H9 (cell line): ENCODE measurements at regions not wholly inside any gene's neighbourhood (a gene's known extent, or its start where the extent isn't known, plus 50 kb on each side); places are given as distances from the start of the nearest gene placed in this dataset.

Source experiments
- DNase-seq: peaks from one replicate; pipeline ENCODE4 v3.0.0-alpha.2; 2017
- H2AFZ ChIP-seq: one replicate; pipeline ENCODE4 v1.6.1; 2013; ENCODE audit warnings: mild to moderate bottlenecking, low read length, control low read depth, moderate library complexity
- H2AK5ac ChIP-seq: 2 replicates; pipeline ENCODE4 v1.6.1; 2013; ENCODE audit warnings: low read length, control low read depth, mixed read lengths; ENCODE audit not compliant: insufficient read length
- H2BK120ac ChIP-seq: one replicate; pipeline ENCODE4 v1.6.1; 2013; ENCODE audit warnings: low read depth, mild to moderate bottlenecking, low read length, control low read depth, inconsistent platforms; ENCODE audit not compliant: poor library complexity, severe bottlenecking
- H2BK12ac ChIP-seq: 2 replicates; pipeline ENCODE4 v1.6.1; 2013; ENCODE audit warnings: low read length, control low read depth, mixed read lengths, low read depth; ENCODE audit not compliant: insufficient read length
- H2BK15ac ChIP-seq: 2 replicates; pipeline ENCODE4 v1.6.1; 2013; ENCODE audit warnings: low read depth, low read length, control low read depth
- H2BK20ac ChIP-seq: one replicate; pipeline ENCODE4 v1.6.1; 2013; ENCODE audit warnings: low read depth, mild to moderate bottlenecking, low read length, control low read depth, inconsistent platforms; ENCODE audit not compliant: poor library complexity, severe bottlenecking
- H2BK5ac ChIP-seq: 2 replicates; pipeline ENCODE4 v1.6.1; 2013; ENCODE audit warnings: low read length, control low read depth, mixed read lengths; ENCODE audit not compliant: insufficient read length
- H3K14ac ChIP-seq: 2 replicates; pipeline ENCODE4 v1.6.1; 2013; ENCODE audit warnings: low read length, control low read depth; ENCODE audit not compliant: insufficient read depth
- H3K18ac ChIP-seq: 2 replicates; pipeline ENCODE4 v1.6.1; 2013; ENCODE audit warnings: low read depth, mild to moderate bottlenecking, mixed read lengths, low read length, control low read depth; ENCODE audit not compliant: insufficient read length
- H3K23ac ChIP-seq: 2 replicates; pipeline ENCODE4 v1.6.1; 2013; ENCODE audit warnings: low read length, control low read depth, mixed read lengths, low read depth; ENCODE audit not compliant: insufficient read length
- H3K23me2 ChIP-seq: 2 replicates; pipeline ENCODE4 v1.6.1; 2013; ENCODE audit warnings: low read depth, mild to moderate bottlenecking, mixed read lengths, low read length, control low read depth; ENCODE audit not compliant: insufficient read length, poor library complexity, severe bottlenecking
- H3K27ac ChIP-seq: 2 replicates; pipeline ENCODE4 v1.5.1; 2013; ENCODE audit warnings: low read length, control low read depth, mixed read lengths, low read depth; ENCODE audit not compliant: insufficient read length
- H3K27me3 ChIP-seq: 2 replicates; pipeline ENCODE4 v1.6.1; 2013; ENCODE audit warnings: low read length, control low read depth, inconsistent platforms; ENCODE audit not compliant: insufficient read depth
- H3K4ac ChIP-seq: 2 replicates; pipeline ENCODE4 v1.6.1; 2013; ENCODE audit warnings: low read depth, mild to moderate bottlenecking, control low read depth, inconsistent platforms, low read length, moderate library complexity
- H3K4me1 ChIP-seq: 2 replicates; pipeline ENCODE4 v1.6.1; 2013; ENCODE audit warnings: low read length, control low read depth, inconsistent platforms; ENCODE audit not compliant: insufficient read depth
- H3K4me2 ChIP-seq: 2 replicates; pipeline ENCODE4 v1.6.1; 2013; ENCODE audit warnings: low read length, control low read depth, mixed read lengths; ENCODE audit not compliant: insufficient read length, insufficient read depth
- H3K56ac ChIP-seq: 2 replicates; pipeline ENCODE4 v1.6.1; 2013; ENCODE audit warnings: low read depth, mild to moderate bottlenecking, mixed read lengths, low read length, control low read depth; ENCODE audit not compliant: insufficient read length
- H3K79me1 ChIP-seq: 2 replicates; pipeline ENCODE4 v1.6.1; 2013; ENCODE audit warnings: low read depth, mild to moderate bottlenecking, moderate library complexity, low read length, control low read depth, inconsistent platforms; ENCODE audit not compliant: insufficient read depth, poor library complexity, severe bottlenecking
- H3K79me2 ChIP-seq: 2 replicates; pipeline ENCODE4 v1.6.1; 2013; ENCODE audit warnings: low read length, control low read depth, inconsistent platforms; ENCODE audit not compliant: insufficient read depth
- H3K9ac ChIP-seq: 2 replicates; pipeline ENCODE4 v1.6.1; 2013; ENCODE audit warnings: low read length, control low read depth, mixed read lengths; ENCODE audit not compliant: insufficient read length; ENCODE audit errors: extremely low read depth
- H3K9me3 ChIP-seq: one replicate; pipeline ENCODE4 v1.6.1; 2013; ENCODE audit warnings: low read depth, low read length, inconsistent platforms; ENCODE audit not compliant: control insufficient read depth
- H3T11ph ChIP-seq: one replicate; pipeline ENCODE4 v1.6.1; 2013; ENCODE audit warnings: mild to moderate bottlenecking, low read length, control low read depth, inconsistent platforms
- H4K20me1 ChIP-seq: one replicate; pipeline ENCODE4 v1.6.1; 2013; ENCODE audit not compliant: control insufficient read depth, insufficient read length, insufficient read depth
- H4K5ac ChIP-seq: 2 replicates; pipeline ENCODE4 v1.6.1; 2013; ENCODE audit warnings: low read depth, mild to moderate bottlenecking, mixed read lengths, low read length, control low read depth; ENCODE audit not compliant: insufficient read length
- H4K8ac ChIP-seq: replicated peaks from 2 replicates; pipeline ENCODE4 v1.6.1; 2013; ENCODE audit warnings: low read length, control low read depth, mixed read lengths, low read depth; ENCODE audit not compliant: insufficient read length
- H4K91ac ChIP-seq: 2 replicates; pipeline ENCODE4 v1.6.1; 2013; ENCODE audit warnings: low read depth, mild to moderate bottlenecking, moderate library complexity, mixed read lengths, low read length, control low read depth; ENCODE audit not compliant: insufficient read length
- H3K27ac Mint-ChIP-seq, 3 experiments: 2 replicates in 2 of 3; 3 replicates in 1 of 3; pipeline ENCODE4 v1.8.0; 2020 to 2021; ENCODE audit warnings: mixed read lengths in 3 of 3, mild to moderate bottlenecking in 1 of 3, moderate library complexity in 1 of 3
- H3K27me3 Mint-ChIP-seq: 2 replicates; pipeline ENCODE4 v1.8.0; 2021; ENCODE audit warnings: low read depth, mild to moderate bottlenecking, moderate library complexity, mixed read lengths
- H3K36me3 Mint-ChIP-seq, 3 experiments: 2 replicates in 2 of 3; 3 replicates in 1 of 3; pipeline ENCODE4 v1.8.0; 2020 to 2021; ENCODE audit warnings: low read depth in 3 of 3, mixed read lengths in 3 of 3; ENCODE audit not compliant: insufficient read depth in 1 of 3
- H3K4me1 Mint-ChIP-seq, 2 experiments: 2 replicates each; pipeline ENCODE4 v1.8.0; 2020; ENCODE audit warnings: mixed read lengths in 2 of 2
- H3K4me3 Mint-ChIP-seq, 2 experiments: 2 replicates in 1 of 2; 3 replicates in 1 of 2; pipeline ENCODE4 v1.8.0; 2020 to 2021; ENCODE audit warnings: mild to moderate bottlenecking in 2 of 2, mixed read lengths in 2 of 2, moderate library complexity in 1 of 2
- H3K9me3 Mint-ChIP-seq, 2 experiments: 2 replicates in 1 of 2; 3 replicates in 1 of 2; pipeline ENCODE4 v1.8.0; 2020; ENCODE audit warnings: mild to moderate bottlenecking in 2 of 2, mixed read lengths in 2 of 2, moderate library complexity in 1 of 2
- CTCF ChIP-seq: fragments of 200-600 bp; sonication (generic); conservative IDR thresholded peaks from 3 replicates; pipeline ENCODE4 v1.8.0; 2021; ENCODE audit warnings: antibody characterized with exemption, mild to moderate bottlenecking
- WGBS: extraction: QIAGEN DNeasy Blood & Tissue Kit; methylation state at CpG from one replicate; pipeline ENCODE4 v1.1.7; 2013; ENCODE audit warnings: missing lambda C conversion rate, low lambda C conversion rate, mixed read lengths; ENCODE audit not compliant: insufficient read length; ENCODE audit errors: extremely low coverage; 5-methylcytosine and 5-hydroxymethylcytosine counted together

GRCh38 chr19:31591258-31591657 is 242.0 kb upstream of the TSHZ3 start:
- H3T11ph ChIP-seq, result no peak overlapping the region
- H3K18ac ChIP-seq, result no peak overlapping the region
- H3K4me1 ChIP-seq, result peaks cover 2% of the 10 kb centered on the region; the same call in 1 of the 2 replicates
- H3K79me2 ChIP-seq, result no peaks in the 10 kb centered on the region
- H2AK5ac ChIP-seq, result no peak overlapping the region
- H3K27ac ChIP-seq, result no peak overlapping the region
- H3K79me1 ChIP-seq, result no peaks in the 10 kb centered on the region
- no peaks in the 10 kb centered on the region for H3K9me3 ChIP-seq
- no peak overlapping the region for H3K9ac ChIP-seq
- H3K23me2 ChIP-seq, result no peaks in the 10 kb centered on the region
- WGBS, result no CpG with 5 or more reads among the region's 1 CpG
- no peak overlapping the region for H3K23ac ChIP-seq
- no peak overlapping the region for H3K56ac ChIP-seq
- H3K27me3 ChIP-seq, result no peaks in the 10 kb centered on the region
- TF ChIP-seq CTCF, result no peak
- Mint-ChIP-seq H3K9me3 (peaks cover 0 to 5% of the 10 kb centered on the region in 2 experiments; a peak in 2 of 5 replicates), H3K4me3 (no peak overlapping the region), H3K36me3 (peaks cover 0 to 3% (median 3%) of the 10 kb centered on the region in 3 experiments; a peak in 3 of 7 replicates), H3K27ac (no peak overlapping the region), H3K27me3 (no peaks in the 10 kb centered on the region; the same call in none of the 2 replicates), H3K4me1 (peaks cover 23 to 29% of the 10 kb centered on the region in 2 experiments)
- no peak overlapping the region for H4K8ac ChIP-seq
- H3K14ac ChIP-seq, result no peak overlapping the region
- H4K20me1 ChIP-seq, result no peaks in the 10 kb centered on the region
- no peak overlapping the region for H4K5ac ChIP-seq
- no peak overlapping the region for H2BK5ac ChIP-seq
- no peak overlapping the region for H3K4ac ChIP-seq
- no peak overlapping the region for H2BK15ac ChIP-seq
- DNase-seq, result no peak
- H2AFZ ChIP-seq, result no peak overlapping the region
- no peak overlapping the region for H2BK20ac ChIP-seq
- no peak overlapping the region for H2BK12ac ChIP-seq
- H3K4me2 ChIP-seq, result no peak overlapping the region
- H4K91ac ChIP-seq, result no peak overlapping the region
- H2BK120ac ChIP-seq, result no peak overlapping the region
